GM19467 (cell line): ENCODE measurements at regions not wholly inside any gene's neighbourhood (a gene's known extent, or its start where the extent isn't known, plus 50 kb on each side); places are given as distances from the start of the nearest gene placed in this dataset.

Experiments
- ATAC-seq: cut with Tn5 transposase; IDR thresholded peaks from one replicate; pipeline ENCODE4 v1.9.1; 2021; ENCODE audit warnings: mild to moderate bottlenecking, moderate library complexity; ENCODE audit not compliant: unreplicated experiment

- ATAC-seq, result no peak
Measured at GRCh38 chr5:109917154-109917546, 227.4 kb downstream of the MAN2A1 start.

GRCh38 chr5:109917966-109918365 is 228.2 kb downstream of the MAN2A1 start:
- no peak for ATAC-seq

GRCh38 chr5:109920736-109921135 is 231.0 kb downstream of the MAN2A1 start:
- no peak for ATAC-seq

GRCh38 chr5:109921735-109922380 is 232.1 kb downstream of the MAN2A1 start:
- ATAC-seq, result no peak

- no peak for ATAC-seq
Measured at GRCh38 chr5:109922381-109922995, 232.8 kb downstream of the MAN2A1 start.

- no peak for ATAC-seq
Measured at GRCh38 chr5:109923205-109923604, 233.5 kb downstream of the MAN2A1 start.

- no peak for ATAC-seq
Measured at GRCh38 chr5:109924237-109925107, 234.7 kb downstream of the MAN2A1 start.

- no peak for ATAC-seq
Measured at GRCh38 chr5:109927639-109928038, 237.9 kb downstream of the MAN2A1 start.

GRCh38 chr5:109928046-109928445 is 238.3 kb downstream of the MAN2A1 start:
- no peak for ATAC-seq

GRCh38 chr5:109928811-109929210 is 239.1 kb downstream of the MAN2A1 start:
- no peak for ATAC-seq

GRCh38 chr5:109929376-109929775 is 239.6 kb downstream of the MAN2A1 start:
- ATAC-seq, result no peak

GRCh38 chr5:109929911-109930310 is 240.2 kb downstream of the MAN2A1 start:
- no peak for ATAC-seq

- no peak for ATAC-seq
Measured at GRCh38 chr5:109931049-109931780, 241.5 kb downstream of the MAN2A1 start.

- ATAC-seq, result no peak
Measured at GRCh38 chr5:109935833-109936490, 246.2 kb downstream of the MAN2A1 start.

- peak; percentile 68 for ATAC-seq
Measured at GRCh38 chr5:109936996-109937395, 247.3 kb downstream of the MAN2A1 start.

GRCh38 chr5:109937951-109938350 is 248.2 kb downstream of the MAN2A1 start:
- no peak for ATAC-seq

- no peak for ATAC-seq
Measured at GRCh38 chr5:109938453-109938852, 248.7 kb downstream of the MAN2A1 start.

- ATAC-seq, result no peak
Measured at GRCh38 chr5:109939116-109939682, 249.5 kb downstream of the MAN2A1 start.

GRCh38 chr5:109942646-109943045 is 252.9 kb downstream of the MAN2A1 start:
- ATAC-seq, result no peak

- no peak for ATAC-seq
Measured at GRCh38 chr5:109943701-109944235, 254.0 kb downstream of the MAN2A1 start.
